GM23338 (cell line): ENCODE measurements at regions not wholly inside any gene's neighbourhood (a gene's known extent, or its start where the extent isn't known, plus 50 kb on each side); places are given as distances from the start of the nearest gene placed in this dataset.

ENCODE experiments used
- ATAC-seq: fragments of 200-7000 bp; cut with Tn5 transposase; 3 replicates; pipeline ENCODE4 v1.9.1; 2020
- DNase-seq: peaks from one replicate; pipeline ENCODE4 v3.0.0-alpha.2; 2015; ENCODE audit warnings: low spot score
- H2AFZ ChIP-seq: fragments of 200-600 bp; sonication (generic); 2 replicates; pipeline ENCODE4 v1.8.0; 2016; ENCODE audit warnings: antibody characterized with exemption, mild to moderate bottlenecking, moderate library complexity
- H3F3A ChIP-seq: fragments of 200-600 bp; sonication (generic); replicated peaks from 2 replicates; pipeline ENCODE4 v1.8.0; 2017; ENCODE audit warnings: antibody characterized with exemption, mixed run types, low read depth
- H3K27ac ChIP-seq: fragments of 200-600 bp; sonication (generic); 2 replicates; pipeline ENCODE4 v1.6.1; 2016; ENCODE audit warnings: low read depth
- H3K27me3 ChIP-seq: fragments of 200-600 bp; sonication (generic); 2 replicates; pipeline ENCODE4 v1.8.0; 2016; ENCODE audit warnings: mild to moderate bottlenecking, mixed run types, moderate library complexity; ENCODE audit not compliant: insufficient read depth
- H3K36me3 ChIP-seq: fragments of 200-600 bp; sonication (generic); 2 replicates; pipeline ENCODE4 v1.8.0; 2016; ENCODE audit warnings: mild to moderate bottlenecking; ENCODE audit not compliant: insufficient read depth
- H3K4me1 ChIP-seq: fragments of 200-600 bp; sonication (generic); 2 replicates; pipeline ENCODE4 v1.8.0; 2016; ENCODE audit warnings: mild to moderate bottlenecking, moderate library complexity; ENCODE audit not compliant: insufficient read depth
- H3K4me2 ChIP-seq: fragments of 200-600 bp; sonication (generic); 2 replicates; pipeline ENCODE4 v1.7.1; 2017; ENCODE audit warnings: mixed run types
- H3K4me3 ChIP-seq: fragments of 200-600 bp; sonication (generic); 2 replicates; pipeline ENCODE4 v1.6.1; 2016; ENCODE audit warnings: mixed run types
- H3K79me2 ChIP-seq: fragments of 200-600 bp; sonication (generic); replicated peaks from 2 replicates; pipeline ENCODE4 v1.8.0; 2017; ENCODE audit warnings: mild to moderate bottlenecking; ENCODE audit not compliant: insufficient read depth
- H3K9me2 ChIP-seq: fragments of 200-600 bp; sonication (generic); 2 replicates; pipeline ENCODE4 v1.8.0; 2017; ENCODE audit not compliant: insufficient read depth
- H4K20me1 ChIP-seq: fragments of 200-600 bp; sonication (generic); replicated peaks from 2 replicates; pipeline ENCODE4 v1.8.0; 2017; ENCODE audit warnings: mild to moderate bottlenecking; ENCODE audit not compliant: insufficient read depth
- H3K27ac Mint-ChIP-seq: 2 replicates; pipeline ENCODE4 v1.8.0; 2020; ENCODE audit warnings: inconsistent platforms, mild to moderate bottlenecking, moderate library complexity, mixed read lengths
- H3K27me3 Mint-ChIP-seq: 3 replicates; pipeline ENCODE4 v1.8.0; 2022; ENCODE audit warnings: low read depth, mild to moderate bottlenecking, moderate library complexity, mixed read lengths, inconsistent platforms; ENCODE audit not compliant: insufficient read depth, poor library complexity
- H3K36me3 Mint-ChIP-seq: 3 replicates; pipeline ENCODE4 v1.8.0; 2021; ENCODE audit warnings: low read depth, mild to moderate bottlenecking, inconsistent platforms, moderate library complexity, mixed read lengths
- H3K4me1 Mint-ChIP-seq: 3 replicates; pipeline ENCODE4 v1.8.0; 2020; ENCODE audit warnings: mild to moderate bottlenecking, inconsistent platforms, mixed read lengths
- H3K4me3 Mint-ChIP-seq: 3 replicates; pipeline ENCODE4 v1.8.0; 2021; ENCODE audit warnings: moderate library complexity, mild to moderate bottlenecking, inconsistent platforms, mixed read lengths
- H3K9me3 Mint-ChIP-seq: 3 replicates; pipeline ENCODE4 v1.8.0; 2020; ENCODE audit warnings: moderate library complexity, mild to moderate bottlenecking, inconsistent platforms, mixed read lengths
- CREB1 ChIP-seq: fragments of 250-450 bp; sonication (Bioruptor Pico); IDR thresholded peaks from 2 replicates; pipeline ENCODE4 v1.5.0; 2020; ENCODE audit warnings: low read depth, mild to moderate bottlenecking, moderate library complexity
- ETS1 ChIP-seq: IDR thresholded peaks from 2 replicates; pipeline ENCODE4 v1.6.1; 2016; ENCODE audit warnings: antibody characterized with exemption
- EZH2 ChIP-seq: fragments of 200-600 bp; sonication (generic); IDR thresholded peaks from one replicate; pipeline ENCODE4 v1.8.0; 2017; ENCODE audit warnings: antibody characterized with exemption, mild to moderate bottlenecking, low read depth; ENCODE audit not compliant: unreplicated experiment
- EZH2phosphoT487 ChIP-seq: fragments of 200-600 bp; sonication (generic); IDR thresholded peaks from one replicate; pipeline ENCODE4 v1.8.1; 2018; ENCODE audit warnings: antibody characterized with exemption; ENCODE audit not compliant: unreplicated experiment
- JUNB ChIP-seq: IDR thresholded peaks from one replicate; pipeline ENCODE4 v1.6.1; 2016; ENCODE audit warnings: antibody characterized with exemption; ENCODE audit not compliant: unreplicated experiment
- POLR2AphosphoS5 ChIP-seq: IDR thresholded peaks from 2 replicates; pipeline ENCODE4 v1.6.1; 2016; ENCODE audit warnings: antibody characterized with exemption, low read depth
- REST ChIP-seq: IDR thresholded peaks from one replicate; pipeline ENCODE4 v1.6.1; 2018; ENCODE audit warnings: antibody characterized with exemption; ENCODE audit not compliant: unreplicated experiment
- STAT1 ChIP-seq: IDR thresholded peaks from one replicate; pipeline ENCODE4 v1.6.1; 2016; ENCODE audit warnings: antibody characterized with exemption; ENCODE audit not compliant: unreplicated experiment
- ZNF114 ChIP-seq: fragments of 250-450 bp; sonication (Bioruptor Pico); IDR thresholded peaks from 2 replicates; pipeline ENCODE4 v1.5.0; 2020; ENCODE audit warnings: mild to moderate bottlenecking, moderate library complexity
- ZNF331 ChIP-seq: fragments of 250-450 bp; sonication (Bioruptor Pico); IDR thresholded peaks from 2 replicates; pipeline ENCODE4 v1.5.0; 2020; ENCODE audit warnings: low read depth, mild to moderate bottlenecking, moderate library complexity
- ZNF462 ChIP-seq: fragments of 250-450 bp; sonication (Bioruptor Pico); IDR thresholded peaks from 2 replicates; pipeline ENCODE4 v1.5.0; 2020; ENCODE audit warnings: mild to moderate bottlenecking, moderate library complexity
- TF ChIP-seq, protein P1 (sequence below), 2 experiments: fragments of 200-600 bp in 1 of 2; sonication (generic) in 1 of 2; conservative IDR thresholded peaks; 2 replicates each; pipeline versions ENCODE4 v1.5.1 to v1.6.1; 2016 to 2017; ENCODE audit warnings: antibody characterized with exemption in 2 of 2, low read depth in 2 of 2, mild to moderate bottlenecking in 2 of 2, moderate library complexity in 1 of 2

GRCh38 chr1:83110156-83110555, 888.8 kb downstream of the TTLL7 start (continued):
- no peak for TF ChIP-seq ETS1
- TF ChIP-seq ZNF114 = no peak
- TF ChIP-seq REST = no peak
- TF ChIP-seq POLR2AphosphoS5 = no peak
- no peak for TF ChIP-seq CREB1 (CRISPR knock-in tag)

DNA sequence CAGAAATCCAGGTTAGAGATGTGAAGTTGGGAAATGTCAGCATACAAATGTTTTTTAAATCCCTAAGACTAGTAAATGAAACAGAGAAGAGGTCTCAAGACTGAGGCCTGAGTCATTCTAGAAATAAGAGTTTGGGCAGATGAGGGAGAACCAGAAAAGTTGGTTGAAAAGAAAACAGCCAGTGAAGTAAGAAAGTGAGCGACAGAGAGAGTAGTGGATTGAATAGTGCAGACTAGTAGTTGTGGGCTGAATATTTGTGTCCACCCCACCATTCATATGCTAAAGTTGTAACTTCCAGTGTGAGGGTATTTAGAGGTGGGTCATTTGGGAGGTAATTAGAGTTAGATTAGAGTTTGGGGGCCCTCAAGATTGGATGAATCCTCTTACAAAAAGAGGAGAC, 889.2 kb downstream of the TTLL7 start:
- Histone ChIP-seq H3K36me3 (no peaks in the 10 kb centered on the region), H3F3A (no peaks in the 10 kb centered on the region), H3K79me2 (no peaks in the 10 kb centered on the region), H3K4me3 (no peak overlapping the region), H2AFZ (peak overlapping the region; percentile 2; the same call in 1 of the 2 replicates), H3K4me1 (peaks cover 10% of the 10 kb centered on the region; the same call in 1 of the 2 replicates), H3K27me3 (no peaks in the 10 kb centered on the region), H3K27ac (no peak overlapping the region), H4K20me1 (no peaks in the 10 kb centered on the region), H3K4me2 (no peak overlapping the region), H3K9me2 (0 out of 2 replicates have a peak, but pooled peaks cover under 1% of the 10 kb centered on the region)
- Mint-ChIP-seq H3K4me1 (peaks cover 18% of the 10 kb centered on the region), H3K4me3 (no peak overlapping the region), H3K9me3 (no peaks in the 10 kb centered on the region), H3K36me3 (no peaks in the 10 kb centered on the region), H3K27me3 (no peaks in the 10 kb centered on the region), H3K27ac (peak overlapping the region; percentile 10; the same call in 1 of the 2 replicates)
- DNase-seq (no peak), ATAC-seq (no peak)
- TF ChIP-seq ETS1 = no peak
- TF ChIP-seq JUNB = no peak
- no peak for TF ChIP-seq ZNF114
- no peak for TF ChIP-seq POLR2AphosphoS5
- TF ChIP-seq, protein P1, sequence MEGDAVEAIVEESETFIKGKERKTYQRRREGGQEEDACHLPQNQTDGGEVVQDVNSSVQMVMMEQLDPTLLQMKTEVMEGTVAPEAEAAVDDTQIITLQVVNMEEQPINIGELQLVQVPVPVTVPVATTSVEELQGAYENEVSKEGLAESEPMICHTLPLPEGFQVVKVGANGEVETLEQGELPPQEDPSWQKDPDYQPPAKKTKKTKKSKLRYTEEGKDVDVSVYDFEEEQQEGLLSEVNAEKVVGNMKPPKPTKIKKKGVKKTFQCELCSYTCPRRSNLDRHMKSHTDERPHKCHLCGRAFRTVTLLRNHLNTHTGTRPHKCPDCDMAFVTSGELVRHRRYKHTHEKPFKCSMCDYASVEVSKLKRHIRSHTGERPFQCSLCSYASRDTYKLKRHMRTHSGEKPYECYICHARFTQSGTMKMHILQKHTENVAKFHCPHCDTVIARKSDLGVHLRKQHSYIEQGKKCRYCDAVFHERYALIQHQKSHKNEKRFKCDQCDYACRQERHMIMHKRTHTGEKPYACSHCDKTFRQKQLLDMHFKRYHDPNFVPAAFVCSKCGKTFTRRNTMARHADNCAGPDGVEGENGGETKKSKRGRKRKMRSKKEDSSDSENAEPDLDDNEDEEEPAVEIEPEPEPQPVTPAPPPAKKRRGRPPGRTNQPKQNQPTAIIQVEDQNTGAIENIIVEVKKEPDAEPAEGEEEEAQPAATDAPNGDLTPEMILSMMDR (conservative IDR thresholded peaks at IDR 0.05; ENCODE audit: low read depth in 2 of 2) = no peak
- TF ChIP-seq ZNF331 (CRISPR knock-in tag) = no peak
- TF ChIP-seq EZH2 = no peak
- TF ChIP-seq ZNF462 (CRISPR knock-in tag) = no peak
- TF ChIP-seq STAT1 = no peak
- TF ChIP-seq EZH2phosphoT487 = no peak
